ENCODE measurements at regions not wholly inside any gene's neighbourhood (a gene's known extent, or its start where the extent isn't known, plus 50 kb on each side); places are given as distances from the start of the nearest gene placed in this dataset.

DNA sequence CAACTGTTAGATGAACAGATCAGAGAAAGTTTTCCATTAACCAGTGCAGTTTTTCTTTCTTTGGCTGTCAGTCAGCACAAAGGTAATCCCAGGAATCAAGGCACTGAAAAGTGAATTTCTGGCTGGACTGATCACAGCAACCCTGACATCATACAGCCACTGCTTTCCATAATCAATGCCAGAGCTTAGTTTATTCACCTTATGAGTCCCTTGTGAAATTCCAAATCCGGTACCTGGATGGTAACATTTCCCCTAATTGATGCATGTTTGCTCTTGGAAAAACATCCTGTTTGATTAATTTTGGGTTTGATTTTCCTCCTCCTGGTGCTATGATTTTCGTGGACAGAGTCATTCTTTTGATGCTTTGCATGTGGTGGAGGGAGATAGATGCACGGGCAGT lies 319.8 kb downstream of the INSC start:
- H3K4me1 ChIP-seq (ENCODE audit: control insufficient read depth, insufficient read depth, low read length), result no peaks in the 10 kb centered on the region
- H3K4me3 ChIP-seq (ENCODE audit: insufficient read depth, low read depth, low read length), result no peak overlapping the region
- WGBS, 2 experiments, result 45% methylated on average over 3 of the region's 3 CpGs
- no peaks in the 10 kb centered on the region for H3K36me3 ChIP-seq (ENCODE audit: control insufficient read depth, insufficient read depth, low read length)
- no peaks in the 10 kb centered on the region for H3K27me3 ChIP-seq (ENCODE audit: control insufficient read depth, insufficient read depth, low read length, poor library complexity, severe bottlenecking)
- H3K27ac ChIP-seq (ENCODE audit: insufficient read depth, low read depth, low read length, poor library complexity, severe bottlenecking), result no peak overlapping the region
- no peaks in the 10 kb centered on the region for H3K9me3 ChIP-seq (ENCODE audit: control insufficient read depth, low read length)

DNA sequence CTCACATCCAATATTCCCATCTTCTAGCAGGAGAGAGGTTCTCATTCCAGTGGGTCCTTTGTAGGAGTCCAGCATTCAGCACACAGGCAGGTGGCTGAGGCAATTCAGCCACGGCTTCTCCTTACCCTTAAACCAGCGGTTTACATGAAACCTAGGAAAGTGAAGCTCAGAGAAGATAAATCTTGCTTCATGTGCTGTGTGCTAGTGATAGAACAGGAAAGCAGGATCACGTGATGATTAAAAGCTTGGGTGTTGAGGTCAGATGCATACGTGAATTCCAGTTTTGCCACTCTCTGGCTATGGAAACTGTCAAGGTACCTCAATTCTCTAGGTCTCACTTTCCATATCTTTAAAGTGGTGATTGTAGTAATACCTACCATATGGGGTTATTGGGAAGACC lies 331.6 kb downstream of the INSC start:
- Histone ChIP-seq H3K9me3 (ENCODE audit: control insufficient read depth, low read length) (no peaks in the 10 kb centered on the region), H3K4me1 (ENCODE audit: control insufficient read depth, insufficient read depth, low read length) (no peaks in the 10 kb centered on the region), H3K27me3 (ENCODE audit: control insufficient read depth, insufficient read depth, low read length, poor library complexity, severe bottlenecking) (no peaks in the 10 kb centered on the region), H3K36me3 (ENCODE audit: control insufficient read depth, insufficient read depth, low read length) (no peaks in the 10 kb centered on the region), H3K27ac (ENCODE audit: insufficient read depth, low read depth, low read length, poor library complexity, severe bottlenecking) (no peak overlapping the region), H3K4me3 (ENCODE audit: insufficient read depth, low read depth, low read length) (no peak overlapping the region)
- 95 to 98% methylated on average over 4 of the region's 4 CpGs for WGBS, 2 experiments

DNA sequence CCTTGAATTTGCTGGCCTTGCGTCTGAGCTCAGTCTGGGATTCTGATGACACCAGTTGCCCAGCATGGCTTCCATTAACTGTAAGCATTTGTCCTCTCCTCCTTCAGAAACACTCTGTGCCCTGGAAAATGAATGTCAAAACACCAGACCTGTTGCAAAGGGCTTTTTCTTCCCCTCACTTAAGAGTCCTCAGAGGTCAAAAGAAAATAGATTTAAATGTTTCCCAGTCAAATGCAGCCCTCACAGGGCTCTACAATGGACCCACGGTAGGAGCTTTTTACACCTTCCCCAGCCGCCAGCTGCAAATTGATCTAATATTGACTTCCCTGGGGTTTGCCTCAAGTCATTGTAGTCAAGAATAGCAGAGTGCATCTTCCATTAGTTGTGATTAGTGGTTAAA lies 332.2 kb downstream of the INSC start:
- 34 to 41% methylated on average over 3 of the region's 3 CpGs for WGBS, 2 experiments
- Histone ChIP-seq H3K27ac (ENCODE audit: insufficient read depth, low read depth, low read length, poor library complexity, severe bottlenecking) (no peak overlapping the region), H3K27me3 (ENCODE audit: control insufficient read depth, insufficient read depth, low read length, poor library complexity, severe bottlenecking) (no peaks in the 10 kb centered on the region), H3K9me3 (ENCODE audit: control insufficient read depth, low read length) (no peaks in the 10 kb centered on the region), H3K4me1 (ENCODE audit: control insufficient read depth, insufficient read depth, low read length) (no peaks in the 10 kb centered on the region), H3K4me3 (ENCODE audit: insufficient read depth, low read depth, low read length) (no peak overlapping the region), H3K36me3 (ENCODE audit: control insufficient read depth, insufficient read depth, low read length) (no peaks in the 10 kb centered on the region)

DNA sequence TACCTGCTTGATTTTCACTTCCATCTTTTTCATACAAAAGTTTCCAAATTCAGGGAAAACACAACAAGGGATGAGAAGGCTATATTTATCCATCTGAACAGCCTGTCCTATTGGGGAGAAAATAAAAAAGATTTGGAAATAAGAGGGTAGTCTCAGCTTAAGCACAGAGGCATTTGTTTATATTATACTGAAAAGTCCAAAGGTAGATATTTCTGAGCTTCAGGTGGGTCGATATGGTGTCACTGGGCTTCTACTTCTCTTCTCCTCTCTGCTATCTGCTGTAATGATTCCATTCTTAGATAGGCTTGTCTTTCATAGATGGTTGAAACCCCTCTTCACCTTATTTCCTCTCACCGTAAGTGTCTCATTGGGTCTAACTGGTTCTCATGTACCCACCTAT lies 337.0 kb downstream of the INSC start:
- Histone ChIP-seq H3K4me3 (ENCODE audit: insufficient read depth, low read depth, low read length) (no peak overlapping the region), H3K27me3 (ENCODE audit: control insufficient read depth, insufficient read depth, low read length, poor library complexity, severe bottlenecking) (no peaks in the 10 kb centered on the region), H3K4me1 (ENCODE audit: control insufficient read depth, insufficient read depth, low read length) (no peaks in the 10 kb centered on the region), H3K36me3 (ENCODE audit: control insufficient read depth, insufficient read depth, low read length) (no peaks in the 10 kb centered on the region), H3K9me3 (ENCODE audit: control insufficient read depth, low read length) (no peaks in the 10 kb centered on the region), H3K27ac (ENCODE audit: insufficient read depth, low read depth, low read length, poor library complexity, severe bottlenecking) (no peak overlapping the region)
- WGBS, 2 experiments, result 91 to 95% methylated on average over 2 of the region's 2 CpGs

DNA sequence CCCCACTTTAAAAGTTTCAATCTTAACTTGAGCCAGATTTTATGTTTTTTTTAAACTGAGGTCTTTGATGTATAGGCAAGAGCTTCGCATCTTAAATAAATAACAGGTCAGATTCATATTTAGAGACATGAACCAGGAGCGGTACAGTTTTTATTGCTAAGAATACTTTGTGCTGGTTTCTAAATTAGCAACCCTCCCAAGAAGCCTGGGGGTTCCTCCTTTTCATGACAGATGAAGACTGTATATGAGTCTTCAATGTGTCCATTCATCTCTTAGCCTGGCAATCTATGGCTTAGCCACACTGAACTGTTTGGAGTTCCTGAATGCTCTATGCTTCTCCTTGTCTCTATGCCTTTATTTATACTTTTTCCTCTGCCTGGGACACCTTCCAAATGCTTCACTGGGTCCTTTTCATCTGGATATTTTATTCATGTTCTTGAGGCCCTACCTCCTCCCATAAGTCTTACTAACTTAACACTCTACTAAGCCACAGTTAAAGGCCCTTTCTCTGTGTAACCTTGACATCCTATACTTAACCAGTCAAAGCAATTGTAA lies 338.6 kb downstream of the INSC start:
- Histone ChIP-seq H3K27me3 (ENCODE audit: control insufficient read depth, insufficient read depth, low read length, poor library complexity, severe bottlenecking) (no peaks in the 10 kb centered on the region), H3K36me3 (ENCODE audit: control insufficient read depth, insufficient read depth, low read length) (no peaks in the 10 kb centered on the region), H3K4me1 (ENCODE audit: control insufficient read depth, insufficient read depth, low read length) (no peaks in the 10 kb centered on the region), H3K4me3 (ENCODE audit: insufficient read depth, low read depth, low read length) (no peak overlapping the region), H3K27ac (ENCODE audit: insufficient read depth, low read depth, low read length, poor library complexity, severe bottlenecking) (no peak overlapping the region), H3K9me3 (ENCODE audit: control insufficient read depth, low read length) (no peaks in the 10 kb centered on the region)
- WGBS, 2 experiments, result 76 to 88% methylated on average over 2 of the region's 2 CpGs

DNA sequence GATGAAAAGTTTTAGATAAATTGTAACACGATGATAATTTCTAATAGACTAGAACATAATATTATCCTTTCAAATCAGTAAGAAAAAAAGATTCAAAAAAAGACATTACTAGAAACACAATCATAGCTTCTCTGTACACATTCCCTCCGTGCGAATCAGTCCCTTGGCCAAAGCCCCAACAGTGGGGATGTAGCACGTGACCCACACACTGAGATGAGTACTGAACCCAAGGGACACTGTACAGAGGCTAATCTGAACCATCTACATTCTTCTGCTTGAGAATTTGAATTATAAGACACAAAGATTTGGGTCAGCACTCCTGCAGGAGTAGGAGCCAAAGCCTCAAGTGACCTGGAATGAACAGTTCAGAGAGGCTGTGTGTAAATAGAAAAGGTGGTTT lies 353.7 kb downstream of the INSC start:
- Histone ChIP-seq H3K4me1 (ENCODE audit: control insufficient read depth, insufficient read depth, low read length) (no peaks in the 10 kb centered on the region), H3K9me3 (ENCODE audit: control insufficient read depth, low read length) (no peaks in the 10 kb centered on the region), H3K36me3 (ENCODE audit: control insufficient read depth, insufficient read depth, low read length) (no peaks in the 10 kb centered on the region), H3K27me3 (ENCODE audit: control insufficient read depth, insufficient read depth, low read length, poor library complexity, severe bottlenecking) (no peaks in the 10 kb centered on the region), H3K27ac (ENCODE audit: insufficient read depth, low read depth, low read length, poor library complexity, severe bottlenecking) (no peak overlapping the region), H3K4me3 (ENCODE audit: insufficient read depth, low read depth, low read length) (no peak overlapping the region)
- 96 to 100% methylated on average over 3 of the region's 4 CpGs for WGBS, 2 experiments

DNA sequence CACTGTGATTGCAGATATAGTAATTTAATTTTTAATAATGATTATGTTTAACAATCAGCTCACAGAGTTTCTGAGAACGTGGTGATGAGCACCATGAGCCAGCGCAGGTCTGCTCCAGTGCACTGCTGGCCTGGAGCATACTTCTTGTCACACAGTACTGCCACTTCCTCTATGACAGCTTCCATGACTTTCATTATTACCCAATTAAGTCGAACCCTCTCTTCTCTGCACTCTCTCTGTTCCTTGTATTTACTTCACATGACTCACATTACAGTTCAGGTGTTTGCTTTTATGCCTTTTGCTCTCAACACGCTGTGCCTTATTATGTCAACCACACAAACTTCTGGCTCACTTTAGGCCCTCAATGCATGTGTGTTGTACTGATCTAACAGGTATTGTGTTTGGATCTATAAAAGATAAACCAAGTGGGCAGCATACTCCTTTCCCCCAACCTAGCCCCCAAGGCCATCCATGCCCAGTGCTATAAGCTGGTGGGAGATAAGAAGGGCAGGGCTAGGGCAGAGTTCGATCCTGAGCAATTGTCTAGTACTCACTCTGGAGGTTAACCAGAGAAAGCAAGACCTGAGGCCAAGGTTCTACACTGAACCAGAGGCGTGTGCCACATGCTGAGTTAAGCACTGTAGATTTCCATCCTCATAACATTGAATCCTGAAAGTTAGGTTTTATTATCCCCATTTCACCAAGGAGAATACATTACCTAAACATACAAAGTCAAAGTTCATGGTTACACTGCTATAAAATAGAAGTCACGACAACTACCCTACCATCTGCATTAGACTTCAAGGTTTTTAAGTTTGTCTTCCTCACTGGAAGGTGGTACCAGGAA lies 356.5 kb downstream of the INSC start:
- Histone ChIP-seq H3K4me1 (ENCODE audit: control insufficient read depth, insufficient read depth, low read length) (no peaks in the 10 kb centered on the region), H3K27me3 (ENCODE audit: control insufficient read depth, insufficient read depth, low read length, poor library complexity, severe bottlenecking) (no peaks in the 10 kb centered on the region), H3K9me3 (ENCODE audit: control insufficient read depth, low read length) (no peaks in the 10 kb centered on the region), H3K27ac (ENCODE audit: insufficient read depth, low read depth, low read length, poor library complexity, severe bottlenecking) (no peak overlapping the region), H3K36me3 (ENCODE audit: control insufficient read depth, insufficient read depth, low read length) (no peaks in the 10 kb centered on the region), H3K4me3 (ENCODE audit: insufficient read depth, low read depth, low read length) (no peak overlapping the region)
- WGBS, 2 experiments, result 92% methylated on average over 7 of the region's 7 CpGs

DNA sequence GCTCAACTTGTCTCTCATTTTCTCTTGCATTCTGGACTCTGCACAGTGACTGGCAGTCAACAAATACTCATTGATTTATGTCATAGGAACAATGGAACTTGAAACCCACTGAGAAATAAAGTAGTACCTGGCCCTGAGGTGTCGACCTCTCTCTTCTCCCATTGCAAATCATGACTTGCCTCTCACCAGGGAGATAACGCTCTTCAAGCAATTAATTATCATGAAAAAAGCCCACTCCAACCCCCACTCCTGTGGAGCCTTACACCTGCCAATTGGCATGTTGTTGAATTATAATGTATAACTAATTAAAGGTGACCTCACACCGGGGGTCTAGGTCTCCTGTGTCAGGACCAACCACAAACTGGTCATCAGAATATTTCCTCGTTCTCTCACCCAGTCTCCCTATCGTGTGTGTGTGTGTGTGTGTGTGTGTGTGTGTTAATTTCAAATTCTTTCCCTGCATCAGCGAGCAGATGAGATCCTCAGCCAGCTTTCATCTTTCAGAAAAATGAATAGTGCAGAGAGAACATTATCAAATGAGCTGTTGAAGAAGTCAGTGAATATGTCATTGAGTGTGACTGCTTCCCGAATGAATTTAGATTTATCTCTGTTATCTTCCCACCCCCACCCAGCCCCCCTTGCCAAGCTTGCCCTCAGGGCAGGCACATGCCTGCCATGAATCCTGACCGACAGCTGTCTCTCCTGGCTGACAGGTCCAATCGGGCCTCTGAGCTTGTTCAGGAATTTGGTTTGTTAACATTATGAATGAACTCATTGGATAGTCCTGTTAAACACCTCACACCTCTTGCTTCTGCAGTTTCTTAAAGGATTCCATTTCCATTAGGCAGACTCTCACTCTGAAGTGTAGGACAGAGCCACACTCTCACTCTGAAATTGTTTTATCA lies 357.4 kb downstream of the INSC start:
- H3K27me3 ChIP-seq (ENCODE audit: control insufficient read depth, insufficient read depth, low read length, poor library complexity, severe bottlenecking), result no peaks in the 10 kb centered on the region
- no peaks in the 10 kb centered on the region for H3K36me3 ChIP-seq (ENCODE audit: control insufficient read depth, insufficient read depth, low read length)
- no peaks in the 10 kb centered on the region for H3K9me3 ChIP-seq (ENCODE audit: control insufficient read depth, low read length)
- no peak overlapping the region for H3K27ac ChIP-seq (ENCODE audit: insufficient read depth, low read depth, low read length, poor library complexity, severe bottlenecking)
- WGBS, 2 experiments, result 30 to 39% methylated on average over 5 to 9 of the region's 9 CpGs
- no peak overlapping the region for H3K4me3 ChIP-seq (ENCODE audit: insufficient read depth, low read depth, low read length)
- H3K4me1 ChIP-seq (ENCODE audit: control insufficient read depth, insufficient read depth, low read length), result no peaks in the 10 kb centered on the region

DNA sequence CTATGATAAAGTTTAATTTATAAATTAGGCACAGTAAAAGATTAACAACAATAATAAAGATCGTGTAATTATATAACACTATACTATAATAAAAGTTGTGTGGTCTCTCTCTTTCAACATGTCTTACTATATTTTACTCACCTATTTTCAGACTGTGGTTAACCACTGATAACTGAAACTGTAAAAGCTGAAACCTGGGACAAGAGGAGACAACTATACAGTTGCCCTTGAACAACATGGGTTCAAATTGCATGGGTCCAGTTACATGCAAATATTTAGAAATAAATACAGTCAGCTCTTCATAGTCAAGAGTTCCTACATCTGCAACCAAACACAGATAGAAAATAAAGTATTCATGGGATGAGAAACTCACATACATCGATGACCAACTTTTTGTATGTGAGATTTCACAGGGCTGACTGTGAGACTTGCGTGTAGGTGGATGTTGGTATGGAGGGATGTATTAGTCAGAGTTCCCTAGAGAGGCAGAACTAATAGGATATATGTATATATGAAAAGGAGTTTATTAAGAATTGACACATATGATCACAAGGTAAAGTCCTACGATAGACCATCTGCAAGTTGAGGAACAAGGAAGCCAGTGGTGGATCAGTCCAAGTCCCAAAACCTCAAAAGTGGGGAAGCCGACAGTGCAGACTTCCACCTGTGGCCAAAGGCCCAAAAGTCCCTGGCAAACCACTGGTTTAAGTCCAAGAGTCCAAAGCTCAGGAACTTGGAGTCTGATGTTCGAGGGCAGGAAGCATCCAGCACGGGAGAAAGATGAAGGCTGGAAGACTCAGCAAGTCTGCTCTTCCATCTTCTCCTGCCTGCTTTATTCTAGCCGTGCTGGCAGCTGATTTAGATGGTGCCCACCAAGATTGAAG lies 359.5 kb downstream of the INSC start:
- 91 to 96% methylated on average over 7 of the region's 8 CpGs for WGBS, 2 experiments
- H3K27me3 ChIP-seq (ENCODE audit: control insufficient read depth, insufficient read depth, low read length, poor library complexity, severe bottlenecking), result no peaks in the 10 kb centered on the region
- H3K4me1 ChIP-seq (ENCODE audit: control insufficient read depth, insufficient read depth, low read length), result no peaks in the 10 kb centered on the region
- H3K36me3 ChIP-seq (ENCODE audit: control insufficient read depth, insufficient read depth, low read length), result no peaks in the 10 kb centered on the region
- no peak overlapping the region for H3K27ac ChIP-seq (ENCODE audit: insufficient read depth, low read depth, low read length, poor library complexity, severe bottlenecking)
- no peak overlapping the region for H3K4me3 ChIP-seq (ENCODE audit: insufficient read depth, low read depth, low read length)
- no peaks in the 10 kb centered on the region for H3K9me3 ChIP-seq (ENCODE audit: control insufficient read depth, low read length)

All from ectodermal cell (in vitro differentiated cells).